HG03442 (cell line): ENCODE measurements at regions not wholly inside any gene's neighbourhood (a gene's known extent, or its start where the extent isn't known, plus 50 kb on each side); places are given as distances from the start of the nearest gene placed in this dataset.
"Not testable (repeated sequence)": the region's sequence is repeated elsewhere in the genome, so short reads cannot be mapped to it uniquely, and the experiment has no call there.

Experiments
- ATAC-seq: cut with Tn5 transposase; IDR thresholded peaks from one replicate; pipeline ENCODE4 v1.9.1; 2021; ENCODE audit warnings: mild to moderate bottlenecking, moderate library complexity; ENCODE audit not compliant: unreplicated experiment

DNA sequence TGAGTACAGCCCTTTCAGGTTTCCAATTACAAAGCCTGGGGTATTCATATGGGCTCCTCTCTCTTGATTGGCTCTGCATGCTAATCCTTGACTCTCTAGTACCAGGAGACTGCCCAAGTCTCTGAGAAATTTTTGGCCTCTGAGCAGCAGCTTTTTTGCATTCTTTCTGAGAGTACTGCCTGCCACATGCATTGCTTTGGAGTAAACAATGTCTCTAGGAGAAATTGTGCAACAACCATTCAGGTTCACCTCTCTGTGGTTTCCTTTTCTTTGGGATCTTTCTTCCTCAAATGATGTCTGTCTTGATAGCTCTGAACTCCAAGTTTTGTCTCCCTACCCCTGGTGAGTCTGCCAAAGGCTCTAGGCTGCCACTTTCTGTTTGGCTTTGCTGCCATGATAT lies 115.8 kb upstream of the SETBP1 start:
- no peak for ATAC-seq

DNA sequence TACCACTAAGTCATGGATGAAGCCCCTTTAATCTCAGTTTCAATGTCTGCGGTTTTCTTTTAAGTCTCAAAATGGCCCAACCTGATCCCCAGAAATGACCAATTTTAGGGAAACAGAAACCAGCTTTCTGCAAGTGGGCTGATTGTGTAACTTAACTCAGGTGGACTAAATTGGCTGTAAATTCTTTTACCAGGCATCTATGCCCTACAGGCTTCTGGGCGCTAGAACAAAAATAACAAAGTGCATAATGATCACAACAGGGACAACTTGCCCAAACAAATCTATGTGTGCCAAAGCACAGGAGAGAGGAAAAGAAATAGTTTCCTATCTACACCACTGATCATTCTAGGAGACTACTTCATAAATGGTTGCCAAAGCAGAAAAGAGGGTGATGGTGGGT lies 112.3 kb upstream of the SETBP1 start:
- no peak for ATAC-seq

DNA sequence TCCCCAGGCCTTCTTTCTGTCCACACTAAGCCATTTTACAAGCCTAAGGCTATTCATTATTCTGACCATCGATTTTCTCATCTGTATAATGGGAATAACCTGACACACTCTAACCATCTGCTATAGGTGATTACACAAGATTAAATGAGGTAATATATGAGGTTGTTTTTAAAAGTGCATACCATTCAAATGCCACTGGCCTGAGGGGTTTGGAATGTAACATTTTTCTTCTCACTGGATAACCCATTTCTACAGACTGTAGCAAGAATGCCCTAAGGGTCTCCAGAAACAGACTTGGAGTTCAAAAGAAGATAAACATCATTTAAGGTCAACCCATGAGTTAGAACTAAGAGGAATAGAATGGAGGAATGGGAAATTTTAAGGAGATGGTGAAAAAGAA lies 111.7 kb upstream of the SETBP1 start:
- ATAC-seq = no peak

DNA sequence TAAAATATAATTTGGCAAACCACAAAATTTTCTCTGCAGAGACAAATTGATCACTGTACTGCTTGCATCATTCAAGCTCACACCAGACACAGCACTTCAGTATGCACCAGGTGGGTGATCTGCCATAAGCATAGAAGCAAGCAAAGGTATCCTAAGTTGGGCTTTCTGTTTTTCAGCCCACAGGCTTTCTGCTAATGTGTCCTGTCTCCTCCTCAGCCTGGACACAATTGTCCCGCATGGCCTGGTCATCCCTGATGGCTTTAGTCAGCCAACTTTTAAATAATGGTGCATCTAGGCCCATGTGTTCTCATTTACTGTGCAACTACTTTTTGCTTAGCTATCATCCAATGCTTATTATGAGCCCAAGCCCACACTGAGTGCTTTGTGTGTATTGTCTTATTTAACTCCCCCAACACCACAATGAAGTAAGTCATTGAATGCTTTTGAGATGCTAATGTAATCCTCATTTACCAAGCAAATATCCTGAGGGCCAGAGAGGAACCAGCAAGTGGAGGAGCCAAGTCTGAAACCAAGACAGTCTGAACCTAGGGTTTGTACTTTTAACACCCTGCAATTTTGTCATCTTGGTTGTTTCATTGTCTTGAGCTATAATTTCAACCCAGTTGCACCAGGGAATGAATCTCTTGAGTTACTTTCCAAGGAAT lies 111.2 kb upstream of the SETBP1 start:
- no peak for ATAC-seq

DNA sequence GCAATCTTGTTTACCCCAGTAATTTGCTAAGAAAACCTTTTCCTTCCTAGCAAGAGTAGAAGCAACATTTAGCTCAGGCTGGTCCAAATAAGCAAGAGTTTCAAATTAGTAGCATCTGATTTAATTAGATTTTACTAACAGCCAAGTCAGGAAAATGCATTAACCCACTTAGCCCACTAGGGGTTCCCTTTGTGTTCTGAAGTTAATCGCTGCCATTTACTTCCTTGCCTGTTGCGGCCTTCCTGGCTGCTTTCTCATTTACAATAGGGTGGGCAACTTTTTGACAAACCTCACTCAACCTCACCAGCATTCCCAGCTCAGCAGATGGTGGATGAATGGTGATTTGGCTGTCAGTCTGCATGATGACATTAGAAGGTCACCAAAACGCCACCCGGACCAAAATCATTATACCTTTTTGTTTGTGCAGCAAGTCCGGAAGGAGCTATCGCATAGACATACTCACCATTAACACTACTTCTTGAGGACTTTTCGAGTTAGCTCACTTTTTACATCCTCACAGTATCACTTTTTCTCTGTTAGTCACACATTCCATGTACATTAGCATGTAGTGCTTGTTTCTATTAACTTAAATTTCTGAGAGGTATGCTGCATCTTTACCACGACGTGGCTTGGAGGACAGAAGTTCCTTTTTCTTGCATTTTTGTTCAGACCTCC lies 101.5 kb upstream of the SETBP1 start:
- no peak for ATAC-seq

DNA sequence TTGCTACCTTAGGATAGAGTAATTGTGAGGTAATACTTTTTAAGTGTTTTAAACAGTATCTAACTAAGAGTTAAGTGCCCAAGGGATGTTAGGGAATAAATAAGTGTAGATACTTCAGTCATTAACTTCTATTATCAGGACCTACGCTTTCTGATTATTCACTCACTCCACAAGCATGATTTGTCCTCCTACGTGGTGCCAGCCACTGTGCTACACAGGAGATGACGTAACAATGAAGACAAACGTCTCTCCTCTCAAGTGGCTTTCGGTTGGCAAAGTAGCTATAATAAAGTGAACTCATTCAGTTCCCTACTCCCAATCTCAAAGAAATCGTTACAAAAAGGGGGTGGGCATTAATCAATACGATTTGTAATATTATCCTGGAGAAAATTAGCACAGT lies 100.9 kb upstream of the SETBP1 start:
- ATAC-seq = no peak

DNA sequence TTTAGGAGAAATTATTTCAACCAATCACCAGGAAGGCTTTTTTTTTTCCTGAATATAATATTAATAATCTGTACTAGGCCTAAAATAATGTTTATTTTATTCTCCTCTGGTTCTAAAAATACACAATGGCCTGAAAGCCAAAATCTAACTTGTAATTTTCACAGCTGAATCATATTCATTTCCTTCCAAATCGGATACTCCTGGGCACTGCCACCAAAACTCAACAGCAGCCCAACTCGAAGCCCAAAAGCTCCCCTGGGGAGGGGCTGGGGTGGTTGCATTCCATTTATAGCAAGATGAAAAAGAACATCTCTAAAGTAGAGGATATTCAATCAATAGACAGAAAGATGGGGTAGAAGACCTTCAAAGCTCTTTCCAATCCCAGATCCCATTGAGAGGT lies 100.5 kb upstream of the SETBP1 start:
- ATAC-seq = no peak

DNA sequence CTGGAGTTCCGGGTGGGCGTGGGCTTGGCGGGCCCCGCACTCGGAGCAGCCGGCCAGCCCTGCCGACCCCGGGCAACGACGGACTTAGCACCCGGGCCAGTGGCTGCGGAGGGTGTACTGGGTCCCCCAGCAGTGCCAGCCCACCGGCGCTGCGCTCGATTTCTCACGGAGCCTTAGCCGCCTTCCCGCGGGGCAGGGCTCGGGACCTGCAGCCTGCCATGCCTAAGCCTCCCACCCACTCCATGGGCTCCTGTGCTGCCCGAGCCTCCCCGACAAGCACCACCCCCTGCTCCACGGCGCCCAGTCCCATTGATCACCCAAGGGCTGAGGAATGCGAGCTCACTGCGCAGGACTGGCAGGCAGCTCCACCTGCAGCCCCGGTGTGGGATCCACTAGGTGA lies 99.9 kb upstream of the SETBP1 start:
- not testable (repeated sequence) for ATAC-seq

DNA sequence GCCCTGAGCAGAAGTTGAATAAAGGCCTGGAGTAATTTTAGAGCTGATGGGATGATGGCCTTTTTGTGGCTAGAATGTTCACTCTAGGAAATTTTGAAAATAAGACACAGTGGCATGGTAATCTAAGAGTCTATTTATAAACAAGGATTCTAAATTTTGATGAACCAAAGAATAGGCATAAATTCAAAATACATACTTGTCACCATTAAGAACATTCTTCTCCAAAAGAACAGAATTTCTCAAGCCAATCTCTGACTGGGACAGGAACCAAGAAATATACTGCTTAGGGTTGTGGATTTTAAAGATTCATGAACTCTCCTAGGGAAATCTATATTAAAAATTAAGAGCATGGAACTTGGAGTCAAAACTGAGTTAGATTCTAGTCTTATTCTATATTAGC lies 98.2 kb upstream of the SETBP1 start:
- ATAC-seq = no peak

DNA sequence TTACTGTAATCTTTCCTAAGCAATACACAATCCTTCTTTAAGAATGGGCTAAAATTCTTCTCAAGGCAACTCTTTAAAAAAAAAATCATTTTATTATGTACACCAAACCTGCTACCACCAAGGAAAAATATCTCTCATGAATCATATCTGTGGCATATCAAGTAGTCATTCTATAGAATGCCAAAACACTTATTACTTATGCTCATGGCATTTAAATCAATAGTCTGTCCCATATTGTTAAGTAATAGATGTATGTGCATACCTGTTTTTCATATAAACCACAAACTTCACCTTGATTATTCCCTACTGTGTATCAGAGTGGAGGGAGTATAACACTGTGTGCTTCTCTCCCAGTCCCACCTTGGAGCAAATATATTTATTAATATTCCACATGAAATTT lies 95.8 kb upstream of the SETBP1 start:
- ATAC-seq = no peak

DNA sequence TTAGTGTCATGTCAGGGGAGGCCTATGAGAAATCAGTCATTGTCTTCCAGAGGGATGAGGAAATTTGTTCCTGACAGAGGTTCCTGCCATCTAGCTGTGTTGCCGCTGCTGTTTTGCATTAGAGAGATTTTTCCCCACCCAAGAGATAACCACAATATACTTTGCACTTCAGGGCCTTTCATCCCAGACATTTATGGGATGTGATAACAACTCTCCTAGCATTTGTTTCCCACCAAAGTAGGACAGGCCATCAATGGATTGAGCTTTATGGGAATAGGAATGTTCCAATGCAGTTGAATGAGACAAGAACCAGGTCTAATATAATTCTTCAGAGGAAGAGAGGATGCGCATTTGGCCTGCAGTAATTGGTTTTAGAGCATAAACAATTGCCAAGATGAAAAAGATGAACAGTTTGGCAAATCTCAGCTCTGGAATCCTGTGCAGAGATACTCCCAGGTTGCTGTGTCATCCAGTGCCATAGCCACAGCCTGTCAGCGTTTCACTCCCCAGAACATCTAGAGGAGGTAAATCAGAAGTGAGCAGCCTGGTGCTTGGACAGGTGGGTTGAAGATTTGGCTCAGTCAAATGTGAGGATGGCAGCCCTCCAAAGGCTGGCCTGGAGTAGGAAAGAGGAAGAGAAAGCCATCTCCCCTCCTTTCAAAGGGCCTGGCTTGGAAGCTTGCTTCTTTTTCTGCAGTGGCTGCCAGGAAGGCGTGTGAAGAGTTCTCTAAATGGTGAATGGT lies 93.7 kb upstream of the SETBP1 start:
- ATAC-seq = no peak

DNA sequence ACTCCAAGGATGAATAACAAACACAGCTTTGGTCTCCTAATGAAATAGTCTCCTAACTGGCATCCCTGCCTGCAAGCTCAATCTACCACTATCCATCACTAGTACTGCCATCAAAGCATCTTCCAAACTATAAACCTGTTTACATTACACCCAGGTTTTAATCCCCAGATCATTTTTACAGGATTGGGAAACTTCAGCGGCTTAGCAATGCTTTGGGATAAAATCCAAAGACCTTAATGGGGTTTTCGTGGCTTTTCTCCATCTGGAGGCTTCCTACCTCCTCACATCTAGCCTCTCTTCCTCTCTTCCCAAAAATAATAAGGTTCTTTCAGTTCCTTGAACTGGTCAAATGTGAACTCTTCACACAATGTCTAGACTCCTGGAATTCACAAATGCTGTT lies 92.2 kb upstream of the SETBP1 start:
- no peak for ATAC-seq

DNA sequence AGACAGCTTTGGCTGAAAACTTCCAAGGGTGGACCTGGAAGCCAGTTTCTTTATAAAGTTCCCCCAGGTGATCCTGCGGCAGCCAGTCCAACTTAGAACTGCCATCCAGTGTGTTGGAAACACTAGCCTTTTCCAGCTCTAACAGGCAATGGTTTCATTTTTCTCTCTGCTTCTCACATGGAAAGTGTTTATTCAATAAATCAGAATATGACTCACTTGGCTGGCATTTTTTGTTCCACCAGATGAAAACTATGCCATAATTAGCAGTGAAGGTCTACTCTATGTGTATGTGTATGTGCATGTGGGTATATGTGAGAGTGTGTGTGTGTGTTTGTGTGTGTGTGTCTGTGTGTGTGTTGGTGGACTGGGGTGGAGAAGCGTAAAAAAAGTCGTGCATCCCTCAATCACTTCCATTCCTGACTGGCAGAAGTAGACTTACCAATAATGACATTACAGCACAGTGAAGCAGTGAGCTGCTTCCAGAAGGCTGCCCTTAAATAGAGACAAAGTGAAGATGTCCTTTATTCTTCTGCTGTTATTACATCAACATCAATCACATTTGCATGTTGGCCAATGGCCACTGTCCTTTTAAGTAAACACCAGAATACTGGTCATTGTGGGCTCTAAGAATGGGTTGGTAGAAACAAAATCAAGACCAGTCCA lies 90.9 kb upstream of the SETBP1 start:
- ATAC-seq = no peak

DNA sequence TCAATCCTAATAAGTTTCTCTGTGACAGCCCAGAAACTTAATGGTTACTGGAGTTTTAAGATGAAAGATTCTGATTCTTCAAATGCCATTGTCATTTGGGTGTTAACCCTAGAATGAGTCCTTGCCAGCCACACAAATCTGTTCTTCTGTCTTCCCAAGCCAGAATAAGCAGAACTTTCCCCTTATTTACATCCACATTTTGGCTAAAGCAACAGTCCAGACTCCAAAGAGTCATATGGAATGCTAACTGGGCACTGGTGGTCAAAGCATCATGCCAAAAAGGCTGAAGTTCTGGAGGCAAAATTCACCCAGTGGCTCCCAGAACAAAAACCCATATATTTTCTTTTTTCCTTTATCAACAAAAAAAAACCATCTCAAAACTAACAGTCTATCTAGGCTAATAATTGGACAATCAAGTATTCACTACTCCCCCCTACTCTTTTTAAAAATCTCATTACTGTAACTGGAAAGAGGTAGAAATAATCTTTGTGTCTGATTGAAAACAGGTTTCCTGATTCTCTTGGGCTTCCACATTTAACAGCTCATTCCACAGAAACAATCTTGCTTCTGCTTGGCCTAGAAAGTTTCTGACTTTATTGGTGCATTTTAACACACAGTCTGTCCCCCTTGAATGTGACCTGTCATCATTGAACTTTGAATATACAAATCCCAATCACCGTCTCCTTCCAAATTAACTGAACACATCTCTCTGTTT lies 89.6 kb upstream of the SETBP1 start:
- ATAC-seq = no peak

DNA sequence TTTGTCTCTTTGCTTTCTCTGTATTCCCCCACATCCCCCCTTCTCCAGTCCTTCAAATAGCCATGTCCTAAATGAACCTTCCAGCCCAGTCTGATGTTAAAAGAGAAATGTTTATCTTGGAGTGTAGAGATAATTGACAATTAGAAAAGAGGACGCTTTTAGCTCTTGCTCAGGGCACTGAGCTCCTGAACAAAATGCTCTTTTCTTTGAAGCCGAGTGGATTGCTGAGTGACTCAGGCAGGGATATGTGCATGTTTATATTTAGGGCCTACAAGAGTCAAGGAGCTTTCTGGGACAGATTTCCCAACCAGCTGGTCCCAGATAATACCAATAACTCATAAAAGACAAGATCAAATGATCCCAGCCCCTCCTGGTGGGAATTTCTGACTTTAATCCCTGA lies 88.0 kb upstream of the SETBP1 start:
- no peak for ATAC-seq

DNA sequence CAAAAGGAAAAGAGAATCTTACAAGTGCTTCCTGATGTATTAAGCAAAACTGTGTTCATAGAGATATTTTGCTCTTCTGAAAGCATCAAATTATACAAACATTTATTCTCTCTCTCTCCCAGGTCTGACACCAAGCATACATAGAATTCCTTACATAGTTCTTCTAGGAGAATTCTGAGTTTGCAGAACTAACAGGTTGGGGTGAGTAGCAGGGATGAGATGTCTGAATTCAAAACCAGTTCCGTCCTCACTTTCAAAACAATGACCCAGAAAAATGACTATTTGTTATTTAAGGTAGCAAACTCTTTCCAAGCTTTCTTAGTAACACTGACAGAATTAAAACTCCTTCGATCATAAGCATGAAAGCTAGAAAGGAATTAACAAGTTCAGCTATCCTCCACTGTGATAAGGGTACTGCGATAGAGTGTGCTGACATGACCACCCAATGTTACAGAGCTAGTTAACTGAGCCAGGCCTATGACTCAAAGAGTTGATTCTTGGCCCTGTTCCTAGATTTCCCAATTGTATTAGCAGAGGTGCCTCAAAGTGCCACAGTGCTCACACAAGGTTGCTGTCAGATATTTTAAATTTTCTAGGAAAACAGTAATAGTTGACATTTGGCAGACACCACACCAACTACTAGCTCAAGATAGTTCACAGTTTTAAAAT lies 85.8 kb upstream of the SETBP1 start:
- ATAC-seq = no peak

DNA sequence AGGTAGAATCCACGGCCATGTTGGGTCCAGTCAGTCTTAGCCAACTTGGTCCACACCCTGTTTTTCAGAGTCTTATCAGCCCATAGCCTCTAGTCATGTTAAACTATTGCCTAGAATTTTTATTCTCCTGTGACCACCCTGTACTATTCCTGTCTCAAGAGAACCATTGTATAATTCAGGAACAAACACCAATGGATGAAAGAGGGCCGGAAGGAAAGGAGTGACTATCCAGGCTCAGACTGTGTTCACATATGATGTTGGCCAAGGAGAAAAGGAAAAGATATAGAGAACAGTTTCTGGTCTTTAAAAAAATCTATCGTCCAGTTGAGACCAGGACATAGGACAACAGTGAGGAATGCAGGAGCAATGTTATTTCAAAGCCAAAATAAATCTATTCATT lies 82.9 kb upstream of the SETBP1 start:
- no peak for ATAC-seq

DNA sequence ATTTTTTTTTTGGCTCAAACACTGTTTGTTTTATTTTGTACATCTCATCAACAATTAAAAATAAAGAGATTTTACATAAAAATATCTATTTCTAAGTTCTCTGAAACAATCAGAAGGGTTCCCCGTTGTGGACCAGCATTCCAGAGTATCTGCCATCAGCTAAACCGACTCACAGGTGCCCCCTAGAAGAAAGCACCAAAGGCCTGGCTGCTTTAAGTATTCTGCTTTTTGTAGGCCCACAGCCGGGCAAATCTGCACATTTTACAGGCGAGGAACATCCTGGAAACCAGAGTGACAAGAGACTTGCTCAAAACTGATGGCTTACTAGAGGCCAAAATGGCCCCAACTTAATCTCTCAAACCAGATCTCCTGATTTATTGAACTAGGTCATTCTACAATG lies 82.2 kb upstream of the SETBP1 start:
- no peak for ATAC-seq

DNA sequence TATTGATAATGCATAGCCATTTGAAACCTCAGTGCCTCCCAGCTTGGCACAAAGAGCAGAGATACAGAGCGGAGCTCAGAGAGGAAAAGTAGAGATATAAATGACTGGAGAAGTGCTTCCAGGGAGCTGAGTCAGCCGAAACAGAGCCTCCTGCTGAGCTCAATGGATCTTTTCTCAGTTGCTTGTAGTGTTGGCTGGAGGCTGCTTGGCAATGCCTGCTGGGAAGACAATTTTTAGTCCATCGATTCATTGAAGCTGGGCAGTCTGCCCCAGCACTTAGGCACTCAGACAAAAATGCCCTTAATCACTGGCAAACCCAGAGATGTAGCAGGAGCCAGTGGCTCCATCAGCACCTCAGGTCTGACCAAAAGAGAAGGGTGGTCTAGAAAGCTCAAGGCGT lies 81.3 kb upstream of the SETBP1 start:
- no peak for ATAC-seq

DNA sequence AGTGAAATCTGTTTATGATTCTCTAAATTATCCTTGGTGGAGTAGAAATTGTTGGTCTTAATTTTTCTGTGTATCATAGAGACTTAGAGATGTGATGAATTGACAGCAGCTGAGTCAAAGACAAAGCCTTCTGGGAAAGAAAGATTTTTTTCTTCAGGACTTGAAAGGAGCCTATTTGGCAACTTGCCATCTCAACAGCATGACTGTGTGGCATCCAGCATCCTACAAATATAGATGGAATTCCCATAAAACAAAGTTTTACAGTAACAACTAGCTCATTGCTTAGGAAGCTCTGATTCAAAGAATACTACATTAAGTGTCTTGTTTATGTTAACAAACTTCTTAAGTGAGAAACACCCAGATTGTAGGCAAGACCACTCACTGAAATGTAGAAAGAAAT lies 79.2 kb upstream of the SETBP1 start:
- ATAC-seq = no peak

DNA sequence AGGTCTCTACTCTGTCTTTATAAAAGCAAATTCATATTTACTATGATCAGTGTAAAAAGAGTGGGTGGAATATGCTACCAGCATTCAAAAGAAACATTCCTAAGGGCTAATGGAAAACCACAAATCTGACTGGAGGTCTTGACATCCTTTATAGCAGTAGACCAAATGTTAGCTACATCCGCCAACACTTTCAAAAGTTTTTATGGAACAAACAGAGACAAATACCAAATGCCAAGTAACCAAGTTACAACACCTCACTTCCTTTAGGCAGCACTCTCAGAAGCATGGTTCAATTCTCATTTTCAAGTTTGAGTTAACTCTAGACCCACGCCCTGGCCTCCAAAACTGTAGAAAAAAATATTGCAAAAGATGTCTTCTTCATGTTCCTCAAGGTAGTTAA lies 78.3 kb upstream of the SETBP1 start:
- ATAC-seq = no peak
